Memory B cell (primary cell): ENCODE measurements at regions not wholly inside any gene's neighbourhood (a gene's known extent, or its start where the extent isn't known, plus 50 kb on each side); places are given as distances from the start of the nearest gene placed in this dataset.

Experiments used
- ATAC-seq: fragments of 150-1000 bp; cut with Tn5 transposase; 2 replicates; pipeline ENCODE4 v1.10.0; 2021; ENCODE audit warnings: low read depth, mild to moderate bottlenecking, moderate library complexity
- DNase-seq, 2 donors: peaks; one replicate each; pipeline ENCODE4 v3.0.0; 2022; ENCODE audit warnings: low spot score in 2 of 2
- H3K27ac Mint-ChIP-seq: one replicate; pipeline ENCODE4 v1.8.0; 2022; ENCODE audit warnings: mild to moderate bottlenecking, moderate library complexity, mixed read lengths
- H3K27me3 Mint-ChIP-seq: one replicate; pipeline ENCODE4 v1.8.0; 2022; ENCODE audit warnings: mixed read lengths
- H3K36me3 Mint-ChIP-seq: one replicate; pipeline ENCODE4 v1.8.0; 2022; ENCODE audit warnings: mild to moderate bottlenecking, mixed read lengths
- H3K4me1 Mint-ChIP-seq: one replicate; pipeline ENCODE4 v1.8.0; 2022; ENCODE audit warnings: mixed read lengths
- H3K4me3 Mint-ChIP-seq: one replicate; pipeline ENCODE4 v1.8.0; 2022; ENCODE audit warnings: mild to moderate bottlenecking, moderate library complexity, mixed read lengths
- H3K9me3 Mint-ChIP-seq: one replicate; pipeline ENCODE4 v1.8.0; 2022; ENCODE audit warnings: mixed read lengths

GRCh38 chr14:76657846-76658245, 103.4 kb upstream of the VASH1 start:
- H3K27me3 Mint-ChIP-seq: peaks cover 16% of the 10 kb centered on the region
- DNase-seq (no peak), ATAC-seq (no peak)
- H3K4me1 Mint-ChIP-seq: no peaks in the 10 kb centered on the region
- peaks cover 8% of the 10 kb centered on the region for H3K9me3 Mint-ChIP-seq
- H3K4me3 Mint-ChIP-seq: no peak overlapping the region
- no peaks in the 10 kb centered on the region for H3K36me3 Mint-ChIP-seq
- H3K27ac Mint-ChIP-seq: no peak overlapping the region

- Mint-ChIP-seq H3K4me3 (no peak overlapping the region), H3K4me1 (no peaks in the 10 kb centered on the region), H3K36me3 (no peaks in the 10 kb centered on the region), H3K27me3 (peaks cover 10% of the 10 kb centered on the region), H3K27ac (no peak overlapping the region), H3K9me3 (peaks cover 8% of the 10 kb centered on the region)
- DNase-seq (no peak), ATAC-seq (no peak)
Observed at GRCh38 chr14:76662580-76662979, 98.7 kb upstream of the VASH1 start.

- no peak overlapping the region for H3K27ac Mint-ChIP-seq
- peaks cover 7% of the 10 kb centered on the region for H3K27me3 Mint-ChIP-seq
- no peaks in the 10 kb centered on the region for H3K4me1 Mint-ChIP-seq
- H3K36me3 Mint-ChIP-seq: no peaks in the 10 kb centered on the region
- ATAC-seq (no peak), DNase-seq (no peak)
- H3K9me3 Mint-ChIP-seq: no peaks in the 10 kb centered on the region
- H3K4me3 Mint-ChIP-seq: no peak overlapping the region
Observed at GRCh38 chr14:76664790-76665189, 96.5 kb upstream of the VASH1 start.

- no peaks in the 10 kb centered on the region for H3K36me3 Mint-ChIP-seq
Observed at GRCh38 chr14:76666746-76667145, 94.5 kb upstream of the VASH1 start.

GRCh38 chr14:76669770-76670169, 91.5 kb upstream of the VASH1 start:
- DNase-seq: no peak

More at GRCh38 chr14:76666746-76667145, 94.5 kb upstream of the VASH1 start:
- peaks cover 4% of the 10 kb centered on the region for H3K27me3 Mint-ChIP-seq
- ATAC-seq (no peak), DNase-seq (no peak)
- no peaks in the 10 kb centered on the region for H3K9me3 Mint-ChIP-seq
- H3K27ac Mint-ChIP-seq: no peak overlapping the region
- no peaks in the 10 kb centered on the region for H3K4me1 Mint-ChIP-seq
- H3K4me3 Mint-ChIP-seq: no peak overlapping the region

GRCh38 chr14:76672123-76672522, 89.1 kb upstream of the VASH1 start:
- ATAC-seq (no peak), DNase-seq (no peak)
- Mint-ChIP-seq H3K4me3 (no peak overlapping the region), H3K9me3 (no peaks in the 10 kb centered on the region), H3K27me3 (peaks cover 6% of the 10 kb centered on the region), H3K36me3 (no peaks in the 10 kb centered on the region), H3K27ac (no peak overlapping the region), H3K4me1 (no peaks in the 10 kb centered on the region)

More at GRCh38 chr14:76669770-76670169, 91.5 kb upstream of the VASH1 start:
- no peaks in the 10 kb centered on the region for H3K36me3 Mint-ChIP-seq
- peaks cover 3% of the 10 kb centered on the region for H3K27me3 Mint-ChIP-seq
- no peak for ATAC-seq
- H3K4me3 Mint-ChIP-seq: no peak overlapping the region
- H3K4me1 Mint-ChIP-seq: no peaks in the 10 kb centered on the region
- H3K9me3 Mint-ChIP-seq: no peaks in the 10 kb centered on the region
- no peak overlapping the region for H3K27ac Mint-ChIP-seq

- Mint-ChIP-seq H3K4me1 (no peaks in the 10 kb centered on the region), H3K4me3 (no peak overlapping the region), H3K27ac (no peak overlapping the region), H3K36me3 (no peaks in the 10 kb centered on the region), H3K9me3 (no peaks in the 10 kb centered on the region), H3K27me3 (peaks cover 10% of the 10 kb centered on the region)
- ATAC-seq (no peak), DNase-seq (no peak)
Observed at GRCh38 chr14:76673261-76673660, 88.0 kb upstream of the VASH1 start.

GRCh38 chr14:76675046-76675445, 86.2 kb upstream of the VASH1 start:
- Mint-ChIP-seq H3K4me1 (no peaks in the 10 kb centered on the region), H3K27ac (no peak overlapping the region), H3K36me3 (no peaks in the 10 kb centered on the region), H3K9me3 (no peaks in the 10 kb centered on the region), H3K27me3 (peaks cover 10% of the 10 kb centered on the region), H3K4me3 (no peak overlapping the region)
- DNase-seq (no peak), ATAC-seq (no peak)

- Mint-ChIP-seq H3K4me3 (no peak overlapping the region), H3K36me3 (no peaks in the 10 kb centered on the region), H3K27ac (no peak overlapping the region), H3K9me3 (peaks cover 4% of the 10 kb centered on the region), H3K27me3 (peaks cover 11% of the 10 kb centered on the region), H3K4me1 (no peaks in the 10 kb centered on the region)
- ATAC-seq: no peak
- DNase-seq: no peak
Observed at GRCh38 chr14:76676539-76676938, 84.7 kb upstream of the VASH1 start.

GRCh38 chr14:76677534-76678145, 83.6 kb upstream of the VASH1 start:
- H3K27ac Mint-ChIP-seq: no peak overlapping the region
- H3K4me3 Mint-ChIP-seq: no peak overlapping the region

GRCh38 chr14:76678244-76678800, 82.9 kb upstream of the VASH1 start:
- Mint-ChIP-seq H3K27ac (no peak overlapping the region), H3K27me3 (peaks cover 9% of the 10 kb centered on the region), H3K4me3 (no peak overlapping the region), H3K4me1 (no peaks in the 10 kb centered on the region), H3K36me3 (peaks cover 2% of the 10 kb centered on the region), H3K9me3 (peaks cover 9% of the 10 kb centered on the region)
- ATAC-seq: no peak
- DNase-seq: no peak

More at GRCh38 chr14:76677534-76678145, 83.6 kb upstream of the VASH1 start:
- no peak for DNase-seq
- H3K27me3 Mint-ChIP-seq: peaks cover 9% of the 10 kb centered on the region
- H3K4me1 Mint-ChIP-seq: no peaks in the 10 kb centered on the region
- no peaks in the 10 kb centered on the region for H3K36me3 Mint-ChIP-seq
- ATAC-seq: no peak
- peaks cover 4% of the 10 kb centered on the region for H3K9me3 Mint-ChIP-seq

- Mint-ChIP-seq H3K27me3 (peaks cover 6% of the 10 kb centered on the region), H3K27ac (no peak overlapping the region), H3K9me3 (peaks cover 13% of the 10 kb centered on the region), H3K36me3 (peaks cover 2% of the 10 kb centered on the region), H3K4me3 (no peak overlapping the region), H3K4me1 (no peaks in the 10 kb centered on the region)
- no peak for DNase-seq
- ATAC-seq: no peak
Observed at GRCh38 chr14:76682367-76682766, 78.9 kb upstream of the VASH1 start.

- DNase-seq (no peak), ATAC-seq (no peak)
- Mint-ChIP-seq H3K4me3 (no peak overlapping the region), H3K9me3 (peaks cover 12% of the 10 kb centered on the region), H3K4me1 (no peaks in the 10 kb centered on the region), H3K27ac (no peak overlapping the region), H3K27me3 (peaks cover 7% of the 10 kb centered on the region), H3K36me3 (peaks cover 2% of the 10 kb centered on the region)
Observed at GRCh38 chr14:76686646-76687045, 74.6 kb upstream of the VASH1 start.

GRCh38 chr14:76687611-76688382, 73.5 kb upstream of the VASH1 start:
- peaks cover 7% of the 10 kb centered on the region for H3K27me3 Mint-ChIP-seq
- peaks cover 2% of the 10 kb centered on the region for H3K36me3 Mint-ChIP-seq
- DNase-seq: no peak
- no peak overlapping the region for H3K27ac Mint-ChIP-seq
- H3K9me3 Mint-ChIP-seq: peaks cover 10% of the 10 kb centered on the region
- no peak for ATAC-seq
- no peaks in the 10 kb centered on the region for H3K4me1 Mint-ChIP-seq
- H3K4me3 Mint-ChIP-seq: no peak overlapping the region

GRCh38 chr14:76688383-76688671, 72.9 kb upstream of the VASH1 start:
- H3K4me3 Mint-ChIP-seq: no peak overlapping the region
- peaks cover 7% of the 10 kb centered on the region for H3K9me3 Mint-ChIP-seq
- peaks cover 7% of the 10 kb centered on the region for H3K27me3 Mint-ChIP-seq
- ATAC-seq: no peak
- H3K27ac Mint-ChIP-seq: no peak overlapping the region
- no peaks in the 10 kb centered on the region for H3K36me3 Mint-ChIP-seq
- no peak for DNase-seq
- H3K4me1 Mint-ChIP-seq: no peaks in the 10 kb centered on the region
